IMR-90 (cell line): ENCODE measurements at regions not wholly inside any gene's neighbourhood (a gene's known extent, or its start where the extent isn't known, plus 50 kb on each side); places are given as distances from the start of the nearest gene placed in this dataset.

Experiments used
- ATAC-seq: fragments of 200-7000 bp; cut with Tn5 transposase; 2 replicates; pipeline ENCODE4 v1.9.1; 2020; ENCODE audit warnings: low read depth, mild to moderate bottlenecking, moderate library complexity
- BruUV-seq: library from RNA; stranded (reverse); fragments of 400-500 nt; replicated peaks from 2 replicates; lab custom pipeline; 2021; lab: Mats Ljungman, UMichigan
- CTCF ChIA-PET: fragments of 300-600 bp; formaldehyde crosslinking; extraction: SDS; loops from one replicate; lab custom pipeline; 2021; ENCODE audit warnings: antibody characterized with exemption; lab: Yijun Ruan, JAX
- POLR2A ChIA-PET: fragments of 300-600 bp; sonication (Branson Sonifier 250); formaldehyde crosslinking; loops from one replicate; lab custom pipeline; 2022; ENCODE audit warnings: antibody characterized with exemption; ENCODE audit not compliant: unreplicated experiment; lab: Charles Lee
- DNase-seq: peaks from one replicate; pipeline ENCODE4 v3.0.0; 2013
- H2AFZ ChIP-seq: replicated peaks from 2 replicates; pipeline ENCODE3; 2013; ENCODE audit warnings: low read length, mild to moderate bottlenecking; ENCODE audit not compliant: poor library complexity
- H2AK5ac ChIP-seq: 2 replicates; pipeline ENCODE4 v1.6.1; 2013; ENCODE audit warnings: low read depth, low read length, inconsistent platforms
- H2AK9ac ChIP-seq: replicated peaks from 2 replicates; pipeline ENCODE3; 2013; ENCODE audit warnings: mild to moderate bottlenecking, low read depth, low read length, moderate library complexity; ENCODE audit not compliant: poor library complexity
- H2BK120ac ChIP-seq: 2 replicates; pipeline ENCODE4 v1.6.1; 2013; ENCODE audit warnings: low read depth, low read length, inconsistent platforms
- H2BK15ac ChIP-seq: 3 replicates; pipeline ENCODE4 v1.6.1; 2013; ENCODE audit warnings: low read depth, low read length, inconsistent platforms
- H2BK20ac ChIP-seq: 2 replicates; pipeline ENCODE4 v1.6.1; 2013; ENCODE audit warnings: low read depth, mild to moderate bottlenecking, inconsistent platforms, low read length, moderate library complexity
- H2BK5ac ChIP-seq: 2 replicates; pipeline ENCODE4 v1.6.1; 2013; ENCODE audit warnings: mild to moderate bottlenecking, low read depth, low read length, inconsistent platforms; ENCODE audit not compliant: poor library complexity, severe bottlenecking
- H3K14ac ChIP-seq: replicated peaks from 2 replicates; pipeline ENCODE4 v1.6.1; 2013; ENCODE audit warnings: low read depth, low read length, inconsistent platforms
- H3K18ac ChIP-seq: 2 replicates; pipeline ENCODE4 v1.6.1; 2013; ENCODE audit warnings: low read depth, low read length, control low read depth
- H3K23ac ChIP-seq: 2 replicates; pipeline ENCODE4 v1.6.1; 2013; ENCODE audit warnings: low read depth, low read length, inconsistent platforms
- H3K27ac ChIP-seq: 2 replicates; pipeline ENCODE4 v1.5.1; 2013; ENCODE audit warnings: mild to moderate bottlenecking, control low read depth, low read length; ENCODE audit not compliant: insufficient read depth
- H3K27me3 ChIP-seq: 2 replicates; pipeline ENCODE4 v1.6.1; 2013; ENCODE audit warnings: low read length; ENCODE audit not compliant: control insufficient read depth, insufficient read depth
- H3K36me3 ChIP-seq: 2 replicates; pipeline ENCODE4 v1.6.1; 2013; ENCODE audit warnings: low read length, mixed read lengths; ENCODE audit not compliant: control insufficient read depth, insufficient read depth
- H3K4ac ChIP-seq: 2 replicates; pipeline ENCODE4 v1.6.1; 2013; ENCODE audit warnings: low read depth, low read length, inconsistent platforms
- H3K4me1 ChIP-seq: 2 replicates; pipeline ENCODE4 v1.6.1; 2013; ENCODE audit warnings: low read length, mixed read lengths; ENCODE audit not compliant: control insufficient read depth, insufficient read depth
- H3K4me2 ChIP-seq: 2 replicates; pipeline ENCODE4 v1.6.1; 2013; ENCODE audit warnings: low read depth, mild to moderate bottlenecking, control low read depth, low read length, moderate library complexity
- H3K4me3 ChIP-seq: 2 replicates; pipeline ENCODE4 v1.5.1; 2013; ENCODE audit warnings: low read depth, mild to moderate bottlenecking, control low read depth, low read length, moderate library complexity; ENCODE audit not compliant: insufficient read depth
- H3K56ac ChIP-seq: 2 replicates; pipeline ENCODE4 v1.6.1; 2013; ENCODE audit warnings: low read length, inconsistent platforms; ENCODE audit not compliant: insufficient read depth; ENCODE audit errors: extremely low read depth
- H3K79me1 ChIP-seq, 2 experiments: 2 replicates each; pipeline ENCODE4 v1.6.1; 2013; ENCODE audit warnings: low read length in 2 of 2, inconsistent platforms in 1 of 2, low read depth in 1 of 2
- H3K9ac ChIP-seq: 2 replicates; pipeline ENCODE4 v1.6.1; 2013; ENCODE audit warnings: low read depth, low read length, control low read depth
- H3K9me1 ChIP-seq: 2 replicates; pipeline ENCODE4 v1.6.1; 2013; ENCODE audit warnings: low read length, inconsistent platforms; ENCODE audit not compliant: insufficient read depth
- H3K9me3 ChIP-seq: 2 replicates; pipeline ENCODE4 v1.6.1; 2013; ENCODE audit warnings: low read length; ENCODE audit not compliant: control insufficient read depth, insufficient read depth
- H4K20me1 ChIP-seq: 2 replicates; pipeline ENCODE4 v1.6.1; 2013; ENCODE audit warnings: low read length, inconsistent platforms; ENCODE audit not compliant: insufficient read depth
- H4K5ac ChIP-seq: 2 replicates; pipeline ENCODE4 v1.6.1; 2013; ENCODE audit warnings: mild to moderate bottlenecking, low read depth, low read length, control low read depth
- H4K8ac ChIP-seq, 2 experiments: 2 replicates each; pipeline ENCODE4 v1.6.1; 2013; ENCODE audit warnings: low read depth in 2 of 2, low read length in 2 of 2, control low read depth in 1 of 2, inconsistent platforms in 1 of 2
- H4K91ac ChIP-seq: 2 replicates; pipeline ENCODE4 v1.6.1; 2013; ENCODE audit warnings: low read depth, low read length, inconsistent platforms; ENCODE audit not compliant: insufficient read depth
- FOS ChIP-seq: fragments of 150-350 bp; IDR thresholded peaks from 2 replicates; pipeline ENCODE4 v1.6.1; 2016; ENCODE audit warnings: low read depth, low read length
- MAZ ChIP-seq: IDR thresholded peaks from 2 replicates; pipeline ENCODE4 v1.6.1; 2012; ENCODE audit warnings: low read depth, mild to moderate bottlenecking, low read length, improper control_type of control experiment, moderate library complexity, borderline replicate concordance
- RCOR1 ChIP-seq: IDR thresholded peaks from 2 replicates; pipeline ENCODE4 v1.6.1; 2012; ENCODE audit warnings: mild to moderate bottlenecking, low read length, improper control_type of control experiment; ENCODE audit not compliant: insufficient replicate concordance
- SMC3 ChIP-seq: fragments of 150-350 bp; IDR thresholded peaks from 2 replicates; pipeline ENCODE4 v1.6.1; 2016; ENCODE audit warnings: low read depth, mild to moderate bottlenecking, antibody characterized with exemption, low read length, moderate library complexity
- WGBS, 2 experiments: methylation state at CpG; one replicate each; pipeline versions ENCODE4 v1.1.5 to v1.1.7; 2013; ENCODE audit warnings: missing lambda C conversion rate in 2 of 2; ENCODE audit not compliant: insufficient read length in 1 of 2; ENCODE audit errors: extremely low coverage in 2 of 2; 5-methylcytosine and 5-hydroxymethylcytosine counted together
- dilution Hi-C: fragments of 300-500 bp; cut with HindIII; formaldehyde crosslinking; loops from one replicate; pipeline ENCODE4 v1.14.3; 2018; ENCODE audit warnings: low sequenced_read_pairs; ENCODE audit not compliant: unreplicated experiment
- in situ Hi-C: fragments of 300-500 bp; cut with MboI; formaldehyde crosslinking; loops from 3 replicates; pipeline ENCODE4 v1.14.3; 2019; ENCODE audit warnings: low sequenced_read_pairs, inconsistent platforms, mixed read lengths
- intact Hi-C: fragments of 100-400 bp; cut with micrococcal nuclease; formaldehyde crosslinking; loops from 2 replicates; pipeline ENCODE4 v1.10.0; 2022
- TF ChIP-seq, protein P1 (sequence below): fragments of 150-350 bp; IDR thresholded peaks from 2 replicates; pipeline ENCODE4 v1.6.1; 2016; ENCODE audit warnings: low read depth, mild to moderate bottlenecking, low read length, moderate library complexity, borderline replicate concordance

GRCh38 chr5:56574778-56575177 is 240.6 kb upstream of the MAP3K1 start:
- Histone ChIP-seq H3K27me3 (peaks cover under 1% of the 10 kb centered on the region; the same call in 1 of the 2 replicates), H3K56ac (no peak overlapping the region), H3K9me3 (peaks cover 2% of the 10 kb centered on the region), H3K23ac (no peak overlapping the region), H4K91ac (no peak overlapping the region), H2AK5ac (no peak overlapping the region), H2BK5ac (no peak overlapping the region), H3K9me1 (peaks cover 9% of the 10 kb centered on the region; the same call in 1 of the 2 replicates), H2AK9ac (no peak overlapping the region), H3K4me2 (no peak overlapping the region), H2BK120ac (no peak overlapping the region), H3K27ac (no peak overlapping the region), H2BK15ac (no peak overlapping the region), H2BK20ac (no peak overlapping the region), H2AFZ (no peak overlapping the region), H4K5ac (no peak overlapping the region), H4K8ac (no peak overlapping the region), H3K18ac (no peak overlapping the region), H3K79me1 (no peaks in the 10 kb centered on the region), H4K20me1 (no peaks in the 10 kb centered on the region), H3K4me1 (peaks cover 5% of the 10 kb centered on the region), H3K14ac (no peak overlapping the region), H3K4ac (no peak overlapping the region), H3K4me3 (no peak overlapping the region), H3K36me3 (no peaks in the 10 kb centered on the region), H3K9ac (no peak overlapping the region)
- in situ Hi-C loops (no loop called here), intact Hi-C loops (no loop called here), dilution Hi-C loops (no loop called here)
- ATAC-seq (peak; percentile 79), DNase-seq (peak; percentile 90)
- no TSS peak for BruUV-seq
- POLR2A ChIA-PET = no interaction called here
- WGBS, 2 experiments = no CpG with 5 or more reads among the region's 1 CpG
- CTCF ChIA-PET = interaction anchor here (1.0 kb wide), 1 partner anchor 61 kb away, joined by 3 read pairs; no protein-coding TSS in a partner anchor
- peak; percentile 46; the same call in 1 of the 2 replicates for TF ChIP-seq FOS
- TF ChIP-seq RCOR1 = peak; percentile 97
- TF ChIP-seq SMC3 = peak; percentile 11; the same call in 1 of the 2 replicates
- TF ChIP-seq, protein P1, sequence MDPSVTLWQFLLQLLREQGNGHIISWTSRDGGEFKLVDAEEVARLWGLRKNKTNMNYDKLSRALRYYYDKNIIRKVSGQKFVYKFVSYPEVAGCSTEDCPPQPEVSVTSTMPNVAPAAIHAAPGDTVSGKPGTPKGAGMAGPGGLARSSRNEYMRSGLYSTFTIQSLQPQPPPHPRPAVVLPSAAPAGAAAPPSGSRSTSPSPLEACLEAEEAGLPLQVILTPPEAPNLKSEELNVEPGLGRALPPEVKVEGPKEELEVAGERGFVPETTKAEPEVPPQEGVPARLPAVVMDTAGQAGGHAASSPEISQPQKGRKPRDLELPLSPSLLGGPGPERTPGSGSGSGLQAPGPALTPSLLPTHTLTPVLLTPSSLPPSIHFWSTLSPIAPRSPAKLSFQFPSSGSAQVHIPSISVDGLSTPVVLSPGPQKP = no peak
- no peak for TF ChIP-seq MAZ
